Esophagus muscularis mucosa (tissue), 4 donors: ENCODE measurements at regions not wholly inside any gene's neighbourhood (a gene's known extent, or its start where the extent isn't known, plus 50 kb on each side); places are given as distances from the start of the nearest gene placed in this dataset.

Experiments used
- CTCF ChIP-seq, 3 experiments: fragments of 200-600 bp in 2 of 3; fragments of 450-650 bp in 1 of 3; sonication (generic) in 2 of 3; IDR thresholded peaks; one replicate each; pipeline ENCODE4 v1.5.1; 2017 to 2019; ENCODE audit warnings: antibody characterized with exemption in 3 of 3, mild to moderate bottlenecking in 2 of 3, moderate library complexity in 1 of 3
- EP300 ChIP-seq: sonication (generic); formaldehyde crosslinking; IDR thresholded peaks from one replicate; pipeline ENCODE4 v1.6.1; 2017; ENCODE audit warnings: antibody characterized with exemption
- POLR2A ChIP-seq: fragments of 450-650 bp; IDR thresholded peaks from one replicate; pipeline ENCODE4 v1.6.1; 2017; ENCODE audit warnings: antibody characterized with exemption, moderate library complexity, mild to moderate bottlenecking, low read depth
- POLR2AphosphoS5 ChIP-seq, 2 donors: sonication (generic); formaldehyde crosslinking; IDR thresholded peaks; one replicate each; pipeline ENCODE4 v1.6.1; 2017; ENCODE audit warnings: antibody characterized with exemption in 2 of 2

- TF ChIP-seq CTCF (IDR thresholded peaks at IDR 0.05) (no peak), POLR2A (no peak), POLR2AphosphoS5 (IDR thresholded peaks at IDR 0.05) (no peak), EP300 (no peak)
These were observed 374.5 kb downstream of the PLA2G4A start for GRCh38 chr1:187203257-187203656.
